Lung (tissue), 11 donors: ENCODE measurements at regions not wholly inside any gene's neighbourhood (a gene's known extent, or its start where the extent isn't known, plus 50 kb on each side); places are given as distances from the start of the nearest gene placed in this dataset.
A peak's percentile ranks its signal among the peaks of the same experiment; 100 is the strongest.
"Not testable (repeated sequence)": the region's sequence is repeated elsewhere in the genome, so short reads cannot be mapped to it uniquely, and the experiment has no call there.

Experiments
- ATAC-seq: fragments of 200-7000 bp; cut with Tn5 transposase; one replicate; pipeline ENCODE4 v1.9.1; 2020; ENCODE audit warnings: moderate number of reproducible peaks; ENCODE audit not compliant: insufficient read depth, low FRiP score
- DNase-seq, 3 donors: peaks; one replicate each; pipeline ENCODE4 v3.0.0-alpha.2; 2013 to 2017
- H3K27ac ChIP-seq, 2 donors: one replicate each; pipeline ENCODE4 v1.5.1; 2013; ENCODE audit warnings: mild to moderate bottlenecking in 2 of 2, moderate library complexity in 2 of 2, control low read depth in 1 of 2, inconsistent platforms in 1 of 2, low read depth in 1 of 2, low read length in 1 of 2
- H3K27me3 ChIP-seq, 3 donors: one replicate each; pipeline ENCODE4 v1.5.1; 2013; ENCODE audit warnings: low read length in 2 of 3; ENCODE audit not compliant: control insufficient read depth in 3 of 3, insufficient read depth in 3 of 3
- H3K36me3 ChIP-seq, 4 donors: one replicate each; pipeline ENCODE4 v1.5.1; 2013; ENCODE audit warnings: low read length in 4 of 4, mild to moderate bottlenecking in 1 of 4, moderate library complexity in 1 of 4; ENCODE audit not compliant: control insufficient read depth in 4 of 4, insufficient read depth in 4 of 4
- H3K4me1 ChIP-seq, 5 donors: one replicate each; pipeline ENCODE4 v1.5.1; 2013; ENCODE audit warnings: low read length in 5 of 5, mild to moderate bottlenecking in 2 of 5, moderate library complexity in 1 of 5; ENCODE audit not compliant: control insufficient read depth in 5 of 5, insufficient read depth in 5 of 5
- H3K4me3 ChIP-seq: one replicate; pipeline ENCODE4 v1.5.1; 2013; ENCODE audit warnings: mild to moderate bottlenecking, control low read depth, moderate library complexity
- H3K9ac ChIP-seq, 2 donors: one replicate each; pipeline ENCODE4 v1.5.1; 2013; ENCODE audit warnings: low read length in 2 of 2, control low read depth in 1 of 2; ENCODE audit not compliant: insufficient read depth in 1 of 2
- H3K9me3 ChIP-seq, 4 donors: one replicate each; pipeline ENCODE4 v1.5.1; 2013; ENCODE audit warnings: low read length in 3 of 4, mild to moderate bottlenecking in 1 of 4, moderate library complexity in 1 of 4; ENCODE audit not compliant: control insufficient read depth in 4 of 4, insufficient read depth in 3 of 4
- WGBS, 2 donors: extraction: QIAGEN DNeasy Blood & Tissue Kit; methylation state at CpG; one replicate each; pipeline ENCODE4 v1.1.7; 2013; 5-methylcytosine and 5-hydroxymethylcytosine counted together
- TF ChIP-seq, protein P1 (sequence below): IDR thresholded peaks from 2 replicates; pipeline ENCODE4 v1.5.1; 2012; ENCODE audit warnings: mild to moderate bottlenecking; ENCODE audit errors: control extremely low read depth, extremely low read depth
- donor health status: control.
- donor health status: control.
- donor health status: Bipolar disorder and iron deficiency.
- donor health status: healthy.
- donor health status: DM: yes; HTN: yes; CAD: no.

DNA sequence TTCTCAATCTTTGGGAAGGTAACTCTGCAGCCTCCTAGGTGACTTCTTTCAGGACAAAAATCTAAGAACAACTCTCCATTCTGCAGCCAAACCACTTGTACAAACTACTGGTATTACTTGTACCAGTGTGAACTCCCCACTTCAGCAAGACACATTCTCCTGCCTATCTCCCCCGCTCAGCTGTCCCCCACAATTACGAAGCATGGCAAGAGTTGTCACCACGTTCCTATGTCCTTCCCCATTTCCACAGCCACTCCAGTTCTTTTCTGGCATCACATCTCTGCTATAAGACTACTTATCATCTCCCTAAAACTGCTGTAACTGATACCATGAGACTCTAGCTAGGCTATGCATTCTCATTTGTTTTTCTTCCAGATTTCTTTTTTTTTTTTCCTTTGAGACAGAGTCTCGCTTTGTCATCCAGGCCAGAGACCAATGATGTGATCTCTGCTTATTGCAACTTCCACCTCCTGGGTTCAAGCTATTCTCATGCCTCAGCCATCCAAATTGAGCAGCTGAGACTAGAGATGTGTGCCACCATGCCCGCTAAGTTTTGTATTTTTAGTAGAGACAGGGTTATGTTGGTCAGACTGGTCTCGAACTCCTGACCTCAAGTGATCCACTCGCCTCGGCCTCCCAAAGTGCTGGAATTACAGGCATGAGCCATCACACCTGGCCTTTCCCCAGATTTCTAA lies 71.9 kb upstream of the CDON start:
- Histone ChIP-seq H3K4me1 (peaks cover 0 to 66% (median 31%) of the 10 kb centered on the region in 5 donors), H3K4me3 (no peak overlapping the region), H3K27ac (no peak overlapping the region), H3K9me3 (no peaks in the 10 kb centered on the region), H3K9ac (no peak overlapping the region), H3K27me3 (no peaks in the 10 kb centered on the region), H3K36me3 (no peaks in the 10 kb centered on the region)
- DNase-seq (peak in 2 of 3 donors; percentile 43), ATAC-seq (no peak)
- WGBS, 2 donors = 78 to 82% methylated on average over 8 of the region's 8 CpGs
- TF ChIP-seq, protein P1, sequence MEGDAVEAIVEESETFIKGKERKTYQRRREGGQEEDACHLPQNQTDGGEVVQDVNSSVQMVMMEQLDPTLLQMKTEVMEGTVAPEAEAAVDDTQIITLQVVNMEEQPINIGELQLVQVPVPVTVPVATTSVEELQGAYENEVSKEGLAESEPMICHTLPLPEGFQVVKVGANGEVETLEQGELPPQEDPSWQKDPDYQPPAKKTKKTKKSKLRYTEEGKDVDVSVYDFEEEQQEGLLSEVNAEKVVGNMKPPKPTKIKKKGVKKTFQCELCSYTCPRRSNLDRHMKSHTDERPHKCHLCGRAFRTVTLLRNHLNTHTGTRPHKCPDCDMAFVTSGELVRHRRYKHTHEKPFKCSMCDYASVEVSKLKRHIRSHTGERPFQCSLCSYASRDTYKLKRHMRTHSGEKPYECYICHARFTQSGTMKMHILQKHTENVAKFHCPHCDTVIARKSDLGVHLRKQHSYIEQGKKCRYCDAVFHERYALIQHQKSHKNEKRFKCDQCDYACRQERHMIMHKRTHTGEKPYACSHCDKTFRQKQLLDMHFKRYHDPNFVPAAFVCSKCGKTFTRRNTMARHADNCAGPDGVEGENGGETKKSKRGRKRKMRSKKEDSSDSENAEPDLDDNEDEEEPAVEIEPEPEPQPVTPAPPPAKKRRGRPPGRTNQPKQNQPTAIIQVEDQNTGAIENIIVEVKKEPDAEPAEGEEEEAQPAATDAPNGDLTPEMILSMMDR = no peak

DNA sequence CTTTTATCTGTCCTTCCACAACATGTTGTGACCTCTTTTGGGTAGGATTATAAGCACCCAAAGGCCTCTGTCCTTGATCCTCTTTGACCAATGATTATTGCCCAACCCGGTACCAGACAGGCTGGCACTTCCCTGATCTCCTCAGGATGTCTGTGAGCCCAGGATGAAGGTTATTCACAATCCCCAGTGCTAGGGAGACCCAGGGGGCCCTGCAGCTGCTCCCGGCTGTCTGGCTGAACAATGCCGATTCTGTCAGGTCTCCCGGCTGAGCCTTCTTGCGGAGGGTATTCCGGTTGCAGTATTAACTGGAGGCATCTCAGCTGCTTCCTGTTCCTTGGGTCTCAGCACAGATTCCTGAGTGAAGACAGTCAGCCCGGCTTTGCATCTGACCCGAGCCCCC lies 71.2 kb upstream of the CDON start:
- TF ChIP-seq, protein P1 = no peak
- H3K4me3 ChIP-seq = no peak overlapping the region
- H3K4me1 ChIP-seq = peaks cover 0 to 61% (median 24%) of the 10 kb centered on the region in 5 donors
- no peaks in the 10 kb centered on the region for H3K36me3 ChIP-seq
- DNase-seq = peak in 2 of 3 donors; percentile 47 to 52
- no peaks in the 10 kb centered on the region for H3K27me3 ChIP-seq
- ATAC-seq = no peak
- H3K27ac ChIP-seq = no peak overlapping the region
- H3K9ac ChIP-seq = no peak overlapping the region
- H3K9me3 ChIP-seq = no peaks in the 10 kb centered on the region
- 50 to 61% methylated on average over 8 of the region's 8 CpGs for WGBS, 2 donors

DNA sequence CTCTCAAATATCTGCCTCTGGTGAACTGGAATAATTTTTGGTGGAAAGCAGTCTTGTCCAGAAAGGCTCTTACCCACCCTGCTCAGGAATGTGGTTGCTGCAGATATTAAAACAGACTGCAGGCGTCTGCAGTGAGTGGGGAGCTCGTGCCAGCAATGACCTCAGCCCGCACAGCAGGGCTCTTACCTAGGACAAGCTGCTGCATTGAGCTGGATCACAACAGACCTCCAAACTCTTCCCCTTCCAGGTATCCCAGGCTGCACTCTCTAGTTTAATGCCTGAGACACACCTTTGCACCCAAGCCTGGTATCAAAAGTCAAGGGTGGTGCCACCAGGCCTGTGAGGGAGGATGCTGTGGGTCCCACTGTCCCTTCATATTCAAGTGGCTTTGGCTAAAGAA lies 69.7 kb upstream of the CDON start:
- no peak overlapping the region for H3K9ac ChIP-seq
- H3K36me3 ChIP-seq = no peaks in the 10 kb centered on the region
- DNase-seq (peak; percentile 54 to 76 (median 72)), ATAC-seq (peak; percentile 57)
- H3K4me3 ChIP-seq = no peak overlapping the region
- peaks cover 0 to 56% (median 18%) of the 10 kb centered on the region in 5 donors for H3K4me1 ChIP-seq
- peak overlapping the region in 1 of 2 donors; percentile 83 for H3K27ac ChIP-seq
- no peaks in the 10 kb centered on the region for H3K9me3 ChIP-seq
- TF ChIP-seq, protein P1 = no peak
- no peaks in the 10 kb centered on the region for H3K27me3 ChIP-seq
- 51 to 87% methylated on average over 3 of the region's 3 CpGs for WGBS, 2 donors

DNA sequence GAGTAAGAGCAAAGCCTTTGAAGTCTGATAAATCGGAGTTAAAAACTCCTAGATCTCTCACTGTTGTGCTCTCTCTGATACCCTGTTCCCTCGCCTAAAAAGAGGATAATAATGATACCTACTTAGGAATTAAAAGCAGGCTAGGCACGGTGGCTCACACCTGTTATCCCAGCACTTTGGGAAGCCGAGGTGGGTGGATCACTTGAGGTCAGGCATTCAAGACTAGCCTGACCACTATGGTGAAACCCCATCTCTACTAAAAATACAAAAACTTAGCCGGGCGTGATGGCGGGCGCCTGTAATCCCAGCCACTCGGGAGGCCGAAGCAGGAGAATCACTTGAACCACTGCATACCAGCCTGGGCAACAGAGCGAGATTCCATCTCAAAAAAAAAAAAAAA lies 68.1 kb upstream of the CDON start:
- not testable (repeated sequence) for DNase-seq, ATAC-seq, H3K27ac ChIP-seq

More for the DNA sequence above, 68.1 kb upstream of the CDON start:
- H3K36me3 ChIP-seq, H3K9ac ChIP-seq, H3K9me3 ChIP-seq, H3K27me3 ChIP-seq, H3K4me3 ChIP-seq: not testable (repeated sequence)
- 63 to 85% methylated on average over 11 of the region's 11 CpGs for WGBS, 2 donors
- peaks cover 0 to 41% (median 12%) of the 10 kb centered on the region in 5 donors for H3K4me1 ChIP-seq
